Naive thymus-derived CD4-positive, alpha-beta T cell (primary cell): ENCODE measurements at regions not wholly inside any gene's neighbourhood (a gene's known extent, or its start where the extent isn't known, plus 50 kb on each side); places are given as distances from the start of the nearest gene placed in this dataset.
A peak's percentile ranks its signal among the peaks of the same experiment; 100 is the strongest.

ENCODE experiments used
- ATAC-seq: fragments of 150-1000 bp; cut with Tn5 transposase; 2 replicates; pipeline ENCODE4 v1.10.0; 2021; ENCODE audit warnings: mild to moderate bottlenecking, moderate library complexity
- CTCF ChIA-PET: fragments of 350-600 bp; sonication (Branson Sonifier 250); formaldehyde crosslinking; loops from one replicate; lab custom pipeline; 2021; ENCODE audit warnings: antibody characterized with exemption; lab: Charles Lee
- POLR2A ChIA-PET: fragments of 350-600 bp; sonication (Branson Sonifier 250); formaldehyde crosslinking; loops from one replicate; lab custom pipeline; 2021; ENCODE audit warnings: antibody characterized with exemption, inconsistent platforms; lab: Charles Lee
- DNase-seq, 9 donors: peaks; one replicate each; pipeline versions ENCODE4 v3.0.0 to v3.0.0-alpha.2; 2020 to 2022; ENCODE audit warnings: mixed read lengths in 1 of 9
- H3K27ac ChIP-seq: one replicate; pipeline ENCODE4 v1.7.0; 2013; ENCODE audit warnings: mild to moderate bottlenecking, low read depth, low read length, moderate library complexity
- H3K27me3 ChIP-seq, 2 donors: one replicate each; pipeline ENCODE4 v1.7.0; 2013; ENCODE audit warnings: low read length in 2 of 2, mild to moderate bottlenecking in 2 of 2, moderate library complexity in 2 of 2; ENCODE audit not compliant: control insufficient read depth in 2 of 2, insufficient read depth in 2 of 2
- H3K36me3 ChIP-seq, 3 experiments: 1 replicate in 2 of 3; 2 replicates in 1 of 3; pipeline ENCODE4 v1.7.0; 2013; ENCODE audit warnings: low read length in 3 of 3, mild to moderate bottlenecking in 3 of 3, moderate library complexity in 1 of 3; ENCODE audit not compliant: insufficient read depth in 3 of 3, control insufficient read depth in 2 of 3
- H3K4me1 ChIP-seq, 2 donors: one replicate each; pipeline ENCODE4 v1.7.0; 2013; ENCODE audit warnings: low read length in 2 of 2, mild to moderate bottlenecking in 2 of 2, moderate library complexity in 1 of 2; ENCODE audit not compliant: control insufficient read depth in 2 of 2, insufficient read depth in 2 of 2
- H3K4me3 ChIP-seq: 2 replicates; pipeline ENCODE4 v1.7.0; 2013; ENCODE audit warnings: mild to moderate bottlenecking, low read length
- H3K9me3 ChIP-seq, 3 experiments: 1 replicate in 2 of 3; 2 replicates in 1 of 3; pipeline ENCODE4 v1.7.0; 2013; ENCODE audit warnings: low read length in 3 of 3; ENCODE audit not compliant: control insufficient read depth in 2 of 3
- H3K27ac Mint-ChIP-seq, 9 donors: one replicate each; pipeline ENCODE4 v1.8.0; 2020 to 2022; ENCODE audit warnings: mixed read lengths in 9 of 9, mild to moderate bottlenecking in 8 of 9, moderate library complexity in 5 of 9, inconsistent platforms in 2 of 9
- H3K27me3 Mint-ChIP-seq, 5 donors: one replicate each; pipeline ENCODE4 v1.8.0; 2021 to 2022; ENCODE audit warnings: mixed read lengths in 5 of 5, mild to moderate bottlenecking in 1 of 5
- H3K36me3 Mint-ChIP-seq, 5 donors: one replicate each; pipeline ENCODE4 v1.8.0; 2020 to 2022; ENCODE audit warnings: mixed read lengths in 5 of 5, mild to moderate bottlenecking in 3 of 5, inconsistent platforms in 1 of 5
- H3K4me1 Mint-ChIP-seq, 7 donors: one replicate each; pipeline ENCODE4 v1.8.0; 2020 to 2022; ENCODE audit warnings: mixed read lengths in 7 of 7, mild to moderate bottlenecking in 3 of 7, inconsistent platforms in 1 of 7
- H3K4me3 Mint-ChIP-seq, 10 donors: one replicate each; pipeline ENCODE4 v1.8.0; 2020 to 2022; ENCODE audit warnings: mild to moderate bottlenecking in 10 of 10, mixed read lengths in 10 of 10, moderate library complexity in 6 of 10, inconsistent platforms in 2 of 10
- H3K9me3 Mint-ChIP-seq, 11 donors: one replicate each; pipeline ENCODE4 v1.8.0; 2020 to 2022; ENCODE audit warnings: mixed read lengths in 11 of 11, mild to moderate bottlenecking in 4 of 11, inconsistent platforms in 1 of 11, moderate library complexity in 1 of 11
- intact Hi-C, 2 donors: fragments of 100-400 bp; cut with micrococcal nuclease; formaldehyde crosslinking; loops; one replicate each; pipeline ENCODE4 v1.15.1; 2023

DNA sequence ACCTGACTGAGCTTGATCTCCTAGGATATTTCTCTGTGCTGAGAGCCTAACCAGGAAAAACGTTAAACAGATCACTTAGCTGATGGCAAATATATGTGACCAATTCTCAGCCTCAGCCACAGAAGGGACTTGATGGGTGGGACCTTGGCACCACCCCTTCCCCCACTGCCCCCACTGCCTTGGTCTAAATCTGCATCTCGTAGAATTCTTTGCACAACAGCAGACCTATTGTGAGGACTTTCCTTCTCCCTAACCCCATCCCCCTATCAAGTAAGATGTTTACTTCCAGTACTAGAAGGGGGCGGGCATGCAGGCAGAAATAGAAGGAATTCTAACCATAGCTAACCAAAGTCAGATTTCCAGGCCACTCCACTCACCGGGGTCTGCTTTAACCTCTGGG, 313.2 kb downstream of the PCNX1 start:
- ChIA-PET CTCF (no interaction called here), POLR2A (no interaction called here)
- no peak overlapping the region for H3K4me3 Mint-ChIP-seq
- DNase-seq, result no peak
- H3K27me3 Mint-ChIP-seq, result no peaks in the 10 kb centered on the region
- intact Hi-C loops, result no loop called here
- H3K27ac ChIP-seq, result no peak overlapping the region
- H3K9me3 ChIP-seq, result no peaks in the 10 kb centered on the region
- no peaks in the 10 kb centered on the region for H3K36me3 ChIP-seq
- peaks cover 0 to 11% (median 3%) of the 10 kb centered on the region in 5 donors for H3K36me3 Mint-ChIP-seq
- H3K4me1 ChIP-seq, result no peaks in the 10 kb centered on the region
- no peak overlapping the region for H3K27ac Mint-ChIP-seq
- H3K4me3 ChIP-seq, result no peak overlapping the region
- no peaks in the 10 kb centered on the region for H3K27me3 ChIP-seq
- peaks cover 0 to 10% (median 0%) of the 10 kb centered on the region in 7 donors for H3K4me1 Mint-ChIP-seq
- no peak for ATAC-seq
- peaks cover 0 to 19% (median 5%) of the 10 kb centered on the region in 11 donors for H3K9me3 Mint-ChIP-seq

DNA sequence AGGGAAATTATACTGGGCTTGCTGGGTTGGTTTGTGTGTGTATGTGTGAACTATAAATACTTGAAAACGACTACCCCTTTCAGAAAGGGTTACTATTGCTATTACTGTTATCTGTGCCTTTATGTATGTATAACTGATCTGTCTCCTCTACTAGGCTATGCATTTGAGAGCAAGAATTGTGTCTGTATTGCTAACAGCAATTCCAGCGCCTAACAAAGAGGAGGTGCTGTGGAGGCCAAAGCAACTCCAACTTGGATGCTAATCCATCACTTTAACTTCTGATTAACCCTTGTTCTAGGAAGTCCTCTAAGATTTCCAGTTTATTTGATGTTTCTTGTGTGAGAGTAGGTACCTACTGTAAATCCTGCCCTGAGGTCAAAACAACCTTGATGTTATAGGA, 313.9 kb downstream of the PCNX1 start:
- Mint-ChIP-seq H3K4me3 (no peak overlapping the region), H3K36me3 (peaks cover 0 to 11% (median 3%) of the 10 kb centered on the region in 5 donors), H3K27me3 (no peaks in the 10 kb centered on the region), H3K9me3 (peaks cover 0 to 19% (median 5%) of the 10 kb centered on the region in 11 donors), H3K4me1 (peaks cover 0 to 10% (median 0%) of the 10 kb centered on the region in 7 donors), H3K27ac (no peak overlapping the region)
- no peak for ATAC-seq
- POLR2A ChIA-PET, result no interaction called here
- Histone ChIP-seq H3K27ac (no peak overlapping the region), H3K27me3 (no peaks in the 10 kb centered on the region), H3K4me1 (no peaks in the 10 kb centered on the region), H3K36me3 (no peaks in the 10 kb centered on the region), H3K9me3 (no peaks in the 10 kb centered on the region), H3K4me3 (no peak overlapping the region)
- no peak for DNase-seq
- intact Hi-C loops, result no loop called here
- CTCF ChIA-PET, result no interaction called here

DNA sequence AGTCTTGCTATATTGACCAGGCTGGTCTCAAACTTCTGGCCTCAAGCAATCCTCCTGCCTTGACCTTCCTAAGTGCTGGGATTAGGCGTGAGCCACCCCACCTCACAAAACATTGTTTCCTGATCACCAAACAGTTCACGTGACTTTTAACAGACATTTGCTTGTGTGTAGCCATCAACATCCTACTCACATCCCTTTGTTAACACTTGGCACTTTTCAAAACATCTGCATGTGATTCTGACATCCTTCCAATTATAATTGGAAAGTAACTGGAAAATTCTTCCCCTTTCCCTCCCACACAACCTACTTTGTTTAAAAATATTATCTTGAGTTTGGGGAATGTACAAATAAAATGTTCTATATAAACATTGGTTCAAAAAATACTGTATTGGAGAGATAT, 317.9 kb downstream of the PCNX1 start:
- H3K4me1 ChIP-seq, result no peaks in the 10 kb centered on the region
- DNase-seq (no peak), ATAC-seq (no peak)
- CTCF ChIA-PET, result no interaction called here
- Mint-ChIP-seq H3K9me3 (peaks cover 0 to 9% (median 0%) of the 10 kb centered on the region in 11 donors), H3K4me1 (peaks cover 0 to 3% (median 0%) of the 10 kb centered on the region in 7 donors), H3K27me3 (no peaks in the 10 kb centered on the region), H3K27ac (no peak overlapping the region), H3K36me3 (peaks cover 0 to 3% (median 0%) of the 10 kb centered on the region in 5 donors), H3K4me3 (no peak overlapping the region)
- no peaks in the 10 kb centered on the region for H3K27me3 ChIP-seq
- no peak overlapping the region for H3K4me3 ChIP-seq
- POLR2A ChIA-PET, result no interaction called here
- intact Hi-C loops, result no loop called here
- H3K36me3 ChIP-seq, result no peaks in the 10 kb centered on the region
- no peaks in the 10 kb centered on the region for H3K9me3 ChIP-seq
- no peak overlapping the region for H3K27ac ChIP-seq

DNA sequence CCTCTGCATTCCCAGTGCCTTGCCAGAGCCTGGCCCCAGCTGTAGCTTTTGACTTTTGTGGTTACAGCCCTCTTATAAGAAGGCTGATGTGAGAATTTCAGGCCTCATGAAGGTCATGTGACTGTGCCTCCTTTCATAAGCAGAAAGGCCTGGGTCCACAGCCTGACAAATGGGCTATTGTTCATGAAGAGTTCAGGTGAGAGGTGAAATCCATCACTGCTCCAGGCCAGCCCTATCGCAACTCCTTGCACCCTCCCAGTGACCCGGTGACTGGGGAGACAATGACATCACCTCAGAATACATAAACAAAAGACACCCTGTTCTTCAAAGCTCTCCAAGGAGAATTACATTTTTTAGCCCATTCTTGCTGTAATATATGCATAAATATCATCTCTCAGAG, 321.5 kb downstream of the PCNX1 start:
- peak overlapping the region in 1 of 9 donors; percentile 9 for H3K27ac Mint-ChIP-seq
- no peak overlapping the region for H3K4me3 Mint-ChIP-seq
- no peaks in the 10 kb centered on the region for H3K27me3 ChIP-seq
- DNase-seq, result no peak
- ChIA-PET CTCF (no interaction called here), POLR2A (no interaction called here)
- H3K4me1 ChIP-seq, result no peaks in the 10 kb centered on the region
- H3K4me1 Mint-ChIP-seq, result peaks cover 0 to 8% (median 0%) of the 10 kb centered on the region in 7 donors
- intact Hi-C loops, result no loop called here
- no peak overlapping the region for H3K4me3 ChIP-seq
- ATAC-seq, result no peak
- peaks cover 0 to 3% (median 0%) of the 10 kb centered on the region in 5 donors for H3K36me3 Mint-ChIP-seq
- peaks cover 0 to 3% (median 0%) of the 10 kb centered on the region in 11 donors for H3K9me3 Mint-ChIP-seq
- no peaks in the 10 kb centered on the region for H3K27me3 Mint-ChIP-seq
- no peaks in the 10 kb centered on the region for H3K9me3 ChIP-seq
- H3K27ac ChIP-seq, result no peak overlapping the region
- H3K36me3 ChIP-seq, result no peaks in the 10 kb centered on the region

DNA sequence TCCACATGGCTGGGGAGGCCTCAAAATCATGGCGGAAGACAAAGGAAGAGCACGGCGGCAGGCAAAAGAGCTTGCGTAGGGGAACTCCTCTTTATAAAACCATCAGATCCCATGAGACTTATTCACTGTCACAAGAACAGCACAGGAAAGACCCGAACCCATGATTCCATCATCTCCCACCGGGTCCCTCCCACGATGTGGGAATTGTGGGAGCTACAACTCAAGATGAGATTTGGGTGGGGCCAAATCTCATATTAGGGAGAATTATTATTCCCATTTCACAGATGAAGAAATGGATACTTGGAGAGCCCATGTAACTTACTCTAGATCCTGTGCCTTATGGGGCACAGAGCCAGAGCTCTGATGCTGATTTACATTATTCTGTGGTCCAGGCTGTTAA, 322.6 kb downstream of the PCNX1 start:
- Mint-ChIP-seq H3K27me3 (peaks cover 0 to 4% (median 0%) of the 10 kb centered on the region in 5 donors), H3K4me3 (no peak overlapping the region), H3K36me3 (peaks cover 0 to 3% (median 0%) of the 10 kb centered on the region in 5 donors), H3K27ac (no peak overlapping the region), H3K9me3 (peaks cover 0 to 3% (median 0%) of the 10 kb centered on the region in 11 donors), H3K4me1 (peaks cover 0 to 8% (median 0%) of the 10 kb centered on the region in 7 donors)
- DNase-seq, result no peak
- Histone ChIP-seq H3K27ac (no peak overlapping the region), H3K4me1 (no peaks in the 10 kb centered on the region), H3K9me3 (no peaks in the 10 kb centered on the region), H3K36me3 (no peaks in the 10 kb centered on the region), H3K4me3 (no peak overlapping the region), H3K27me3 (no peaks in the 10 kb centered on the region)
- intact Hi-C loops, result no loop called here
- ChIA-PET CTCF (no interaction called here), POLR2A (interaction anchor here (0.6 kb wide), 1 partner anchor 12 kb away, joined by 3 read pairs; no protein-coding TSS in a partner anchor)
- no peak for ATAC-seq

DNA sequence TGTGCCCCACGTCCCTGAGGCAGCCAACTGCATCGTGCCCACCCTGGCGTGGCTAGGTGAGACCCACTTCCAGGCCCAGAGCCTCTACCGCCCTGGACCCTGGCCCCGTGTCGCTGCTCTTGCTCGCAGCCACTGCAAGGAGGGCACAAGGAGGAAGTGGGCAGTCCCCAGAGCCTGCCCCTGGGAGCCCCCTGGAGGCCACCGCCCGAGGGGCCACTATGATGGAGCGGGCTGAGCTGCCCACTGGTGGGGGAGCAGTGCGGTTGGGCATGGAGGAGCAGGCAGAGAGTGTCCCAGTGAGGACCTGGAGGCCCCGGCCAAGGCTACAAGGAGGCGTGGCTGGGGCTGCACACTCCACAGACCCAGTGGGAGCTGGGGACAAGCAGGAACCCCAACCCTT, 323.6 kb downstream of the PCNX1 start:
- Mint-ChIP-seq H3K4me1 (peaks cover 0 to 8% (median 0%) of the 10 kb centered on the region in 7 donors), H3K4me3 (no peak overlapping the region), H3K9me3 (peaks cover 0 to 3% (median 0%) of the 10 kb centered on the region in 11 donors), H3K36me3 (peaks cover 0 to 3% (median 0%) of the 10 kb centered on the region in 5 donors), H3K27ac (no peak overlapping the region), H3K27me3 (peaks cover 0 to 4% (median 0%) of the 10 kb centered on the region in 5 donors)
- no peaks in the 10 kb centered on the region for H3K27me3 ChIP-seq
- no peak for ATAC-seq
- H3K27ac ChIP-seq, result no peak overlapping the region
- no peak for DNase-seq
- POLR2A ChIA-PET, result no interaction called here
- H3K9me3 ChIP-seq, result no peaks in the 10 kb centered on the region
- intact Hi-C loops, result no loop called here
- H3K4me1 ChIP-seq, result no peaks in the 10 kb centered on the region
- no peaks in the 10 kb centered on the region for H3K36me3 ChIP-seq
- H3K4me3 ChIP-seq, result no peak overlapping the region
- CTCF ChIA-PET, result no interaction called here
